Muscle layer of duodenum (tissue), 2 donors: ENCODE measurements at regions not wholly inside any gene's neighbourhood (a gene's known extent, or its start where the extent isn't known, plus 50 kb on each side); places are given as distances from the start of the nearest gene placed in this dataset.
"Not testable (repeated sequence)": the region's sequence is repeated elsewhere in the genome, so short reads cannot be mapped to it uniquely, and the experiment has no call there.

ENCODE experiments used
- H3K27ac ChIP-seq: one replicate; pipeline ENCODE4 v1.7.0; 2013; ENCODE audit warnings: mild to moderate bottlenecking, low read length
- H3K27me3 ChIP-seq: one replicate; pipeline ENCODE4 v1.7.0; 2013; ENCODE audit warnings: low read depth, mild to moderate bottlenecking, control low read depth, low read length
- H3K36me3 ChIP-seq, 2 donors: one replicate each; pipeline ENCODE4 v1.7.0; 2013; ENCODE audit warnings: low read length in 2 of 2, control low read depth in 1 of 2, mild to moderate bottlenecking in 1 of 2; ENCODE audit not compliant: insufficient read depth in 2 of 2, control insufficient read depth in 1 of 2
- H3K4me1 ChIP-seq, 2 donors: one replicate each; pipeline ENCODE4 v1.7.0; 2013; ENCODE audit warnings: low read length in 2 of 2, mild to moderate bottlenecking in 2 of 2, control low read depth in 1 of 2, moderate library complexity in 1 of 2; ENCODE audit not compliant: insufficient read depth in 2 of 2, control insufficient read depth in 1 of 2
- H3K4me3 ChIP-seq, 2 donors: one replicate each; pipeline ENCODE4 v1.7.0; 2013; ENCODE audit warnings: low read length in 2 of 2, low read depth in 1 of 2, mild to moderate bottlenecking in 1 of 2
- H3K9me3 ChIP-seq, 2 donors: one replicate each; pipeline ENCODE4 v1.7.0; 2013; ENCODE audit warnings: low read length in 2 of 2, control low read depth in 1 of 2, mild to moderate bottlenecking in 1 of 2; ENCODE audit not compliant: control insufficient read depth in 1 of 2
- donor health status: healthy.

DNA sequence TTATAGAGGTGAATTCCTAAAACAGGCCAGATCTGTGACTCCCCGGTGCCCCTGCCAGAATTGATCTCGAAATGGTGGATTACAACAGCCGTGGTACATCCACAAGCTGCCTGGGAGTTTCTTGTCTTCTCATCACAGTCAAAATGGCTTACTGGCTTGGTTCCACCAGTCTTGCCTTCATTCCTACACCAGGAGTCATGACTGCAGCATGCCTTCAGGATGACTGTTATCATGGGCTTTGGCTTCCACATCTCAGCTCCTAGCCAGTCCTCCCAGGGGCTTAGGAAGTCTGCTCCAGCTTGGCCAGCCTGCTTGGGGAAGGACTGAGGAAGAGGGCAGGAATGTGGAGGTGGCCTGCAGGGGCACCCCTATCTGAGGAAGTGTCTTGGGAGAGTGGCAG lies 132.9 kb upstream of the NR3C1 start:
- no peaks in the 10 kb centered on the region for H3K4me1 ChIP-seq
- H3K9me3 ChIP-seq, result peaks cover 3 to 4% of the 10 kb centered on the region in 2 donors
- no peaks in the 10 kb centered on the region for H3K27me3 ChIP-seq
- H3K27ac ChIP-seq, result no peak overlapping the region
- no peak overlapping the region for H3K4me3 ChIP-seq
- no peaks in the 10 kb centered on the region for H3K36me3 ChIP-seq

DNA sequence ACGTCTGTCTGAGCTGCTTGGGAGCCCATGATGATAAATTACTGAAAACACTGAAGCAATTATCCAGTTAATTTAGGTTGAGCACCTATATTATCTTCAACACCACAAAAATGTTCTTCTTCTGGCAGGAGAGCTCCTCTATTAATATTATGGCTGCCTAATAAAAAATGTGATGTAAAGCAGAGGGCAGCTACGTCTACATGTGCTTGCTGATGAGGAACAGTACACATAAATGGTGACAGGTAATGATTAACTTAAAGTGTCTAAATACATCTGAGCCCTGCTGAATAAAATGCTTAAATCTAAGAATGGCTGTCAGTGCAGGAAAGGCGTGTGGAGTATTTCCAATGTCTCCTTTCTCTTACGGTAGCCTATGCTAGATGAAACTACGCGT lies 131.3 kb upstream of the NR3C1 start:
- no peak overlapping the region for H3K4me3 ChIP-seq
- H3K27me3 ChIP-seq, result no peaks in the 10 kb centered on the region
- H3K4me1 ChIP-seq, result no peaks in the 10 kb centered on the region
- peaks cover 3 to 4% of the 10 kb centered on the region in 2 donors for H3K9me3 ChIP-seq
- no peaks in the 10 kb centered on the region for H3K36me3 ChIP-seq
- H3K27ac ChIP-seq, result no peak overlapping the region

DNA sequence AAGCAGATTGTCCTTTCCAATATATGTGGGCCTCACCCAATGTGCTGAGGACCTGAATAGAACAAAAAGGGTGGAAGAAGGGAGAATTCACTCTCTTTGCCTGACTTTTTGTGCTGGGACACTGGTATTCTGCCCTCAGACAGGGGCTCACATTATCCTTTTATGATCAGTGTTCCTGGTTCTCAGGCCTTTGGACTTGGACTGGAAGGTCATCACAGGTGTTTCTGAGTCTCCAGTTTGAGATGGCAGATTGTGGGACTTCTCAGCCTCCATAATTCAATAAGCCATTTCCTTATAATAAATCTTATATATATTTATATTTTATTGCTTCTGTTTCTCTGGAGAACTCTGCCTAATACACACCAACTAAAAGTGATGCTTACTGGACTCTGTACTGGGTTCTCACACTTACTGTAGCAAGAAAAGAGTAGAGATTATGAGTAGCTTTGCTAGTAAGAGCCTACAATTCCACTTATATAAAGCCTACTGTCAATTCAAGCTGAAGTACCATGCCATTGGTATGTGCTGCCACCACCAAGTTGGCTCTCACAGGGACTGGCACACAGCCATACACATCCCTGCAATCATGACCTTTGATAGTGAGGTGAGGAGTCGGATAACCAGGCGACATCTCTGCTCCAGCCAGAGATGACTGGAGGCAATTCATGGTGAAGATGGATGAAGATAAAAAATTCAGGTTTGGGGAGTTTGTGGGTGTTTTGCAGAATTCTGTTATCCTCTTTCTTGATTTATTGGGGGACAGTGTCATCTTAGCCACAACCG lies 130.7 kb upstream of the NR3C1 start:
- Histone ChIP-seq H3K4me1 (no peaks in the 10 kb centered on the region), H3K36me3 (no peaks in the 10 kb centered on the region), H3K4me3 (no peak overlapping the region), H3K27me3 (no peaks in the 10 kb centered on the region), H3K27ac (no peak overlapping the region), H3K9me3 (peaks cover 2 to 3% of the 10 kb centered on the region in 2 donors)

DNA sequence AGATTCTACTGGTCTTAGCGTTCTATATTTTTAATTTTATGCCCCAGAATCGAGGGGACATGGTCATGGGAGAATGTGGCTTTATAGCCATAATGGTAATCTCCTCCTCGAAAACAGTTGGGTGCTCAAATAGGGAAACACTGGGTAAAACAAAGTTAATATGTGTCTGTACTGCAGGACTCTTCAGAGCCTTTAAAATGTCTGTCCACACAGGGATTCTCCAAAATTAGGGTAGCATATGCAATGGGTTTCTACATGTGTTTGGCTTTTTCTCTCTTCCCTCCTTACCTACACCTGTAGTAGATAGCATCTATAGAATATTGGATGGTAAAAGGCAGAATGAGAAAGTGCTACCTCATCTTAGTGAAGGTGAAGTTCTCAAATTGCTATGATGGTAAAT lies 130.0 kb upstream of the NR3C1 start:
- H3K4me3 ChIP-seq, result no peak overlapping the region
- no peaks in the 10 kb centered on the region for H3K9me3 ChIP-seq
- no peaks in the 10 kb centered on the region for H3K27me3 ChIP-seq
- no peaks in the 10 kb centered on the region for H3K36me3 ChIP-seq
- no peak overlapping the region for H3K27ac ChIP-seq
- H3K4me1 ChIP-seq, result no peaks in the 10 kb centered on the region

DNA sequence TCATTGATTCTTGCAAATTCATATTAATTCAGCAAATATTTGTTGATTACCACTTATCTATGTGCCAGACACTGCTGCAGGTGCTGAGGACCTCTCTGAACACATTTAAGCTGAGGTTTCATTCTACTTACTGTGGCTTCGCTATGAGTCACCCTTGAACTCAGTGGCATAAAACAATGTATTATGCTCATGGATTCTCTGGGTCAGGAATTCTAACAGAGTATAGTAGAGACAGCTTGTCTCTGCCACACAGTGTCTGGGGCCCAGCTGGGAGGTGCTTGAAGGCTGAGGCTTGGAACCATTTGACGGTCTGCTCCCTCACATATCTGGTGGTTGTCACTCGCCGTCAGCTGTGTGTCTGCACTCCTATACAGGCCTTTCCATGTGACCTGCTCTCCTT lies 124.3 kb upstream of the NR3C1 start:
- Histone ChIP-seq H3K4me1 (no peaks in the 10 kb centered on the region), H3K36me3 (no peaks in the 10 kb centered on the region), H3K27ac (no peak overlapping the region), H3K9me3 (no peaks in the 10 kb centered on the region), H3K4me3 (no peak overlapping the region), H3K27me3 (no peaks in the 10 kb centered on the region)

DNA sequence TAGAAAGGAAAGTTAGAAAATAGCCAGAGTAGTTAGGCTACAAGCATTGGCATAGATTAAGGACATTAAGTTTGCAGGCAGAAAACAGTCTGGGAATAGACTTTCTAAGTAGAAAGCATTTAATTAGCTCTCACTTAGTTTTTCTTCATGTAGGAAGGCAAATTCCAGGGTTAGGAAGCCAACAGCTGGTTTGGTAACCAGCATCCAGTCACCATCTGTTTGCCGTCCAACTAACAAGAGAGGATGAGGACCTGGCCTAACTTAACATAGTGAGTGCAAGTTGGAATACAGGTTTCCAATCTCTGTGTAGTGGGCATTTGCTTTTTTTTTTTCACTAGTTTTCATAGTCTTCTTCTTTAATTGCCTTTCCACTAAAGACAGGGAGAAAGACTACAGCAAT lies 121.7 kb upstream of the NR3C1 start:
- Histone ChIP-seq H3K27ac (no peak overlapping the region), H3K27me3 (no peaks in the 10 kb centered on the region), H3K4me3 (no peak overlapping the region), H3K36me3 (no peaks in the 10 kb centered on the region), H3K9me3 (no peaks in the 10 kb centered on the region), H3K4me1 (no peaks in the 10 kb centered on the region)

DNA sequence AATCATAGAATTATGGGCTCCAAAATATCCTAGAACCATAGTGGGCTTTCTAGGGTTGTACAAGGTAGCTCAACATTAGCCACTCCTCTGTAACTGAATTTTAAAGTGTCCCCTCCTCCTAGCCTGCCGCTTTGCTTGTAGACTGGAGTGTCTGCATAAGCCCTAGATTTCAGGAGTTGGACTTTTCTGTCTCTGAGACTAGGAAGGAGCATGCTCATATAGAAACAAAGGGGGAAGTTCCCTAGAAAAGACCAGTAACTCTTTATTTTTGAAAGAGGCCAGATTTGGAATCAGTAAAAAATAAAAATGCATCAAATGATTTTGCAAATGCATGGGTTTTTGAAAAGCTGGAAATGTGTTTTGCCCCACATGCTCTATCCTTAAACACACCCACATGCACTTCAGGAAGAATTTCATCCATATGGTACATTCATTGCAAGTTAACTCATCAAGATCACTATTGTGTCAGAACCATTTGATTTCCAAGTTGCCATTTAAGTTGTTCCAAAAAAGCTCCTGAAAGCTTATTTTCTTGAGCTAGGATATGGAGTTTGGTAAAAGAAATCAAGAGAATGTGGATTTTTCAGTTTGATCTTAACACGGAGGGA lies 121.0 kb upstream of the NR3C1 start:
- no peaks in the 10 kb centered on the region for H3K9me3 ChIP-seq
- no peaks in the 10 kb centered on the region for H3K27me3 ChIP-seq
- no peak overlapping the region for H3K27ac ChIP-seq
- H3K4me1 ChIP-seq, result no peaks in the 10 kb centered on the region
- H3K4me3 ChIP-seq, result no peak overlapping the region
- no peaks in the 10 kb centered on the region for H3K36me3 ChIP-seq

DNA sequence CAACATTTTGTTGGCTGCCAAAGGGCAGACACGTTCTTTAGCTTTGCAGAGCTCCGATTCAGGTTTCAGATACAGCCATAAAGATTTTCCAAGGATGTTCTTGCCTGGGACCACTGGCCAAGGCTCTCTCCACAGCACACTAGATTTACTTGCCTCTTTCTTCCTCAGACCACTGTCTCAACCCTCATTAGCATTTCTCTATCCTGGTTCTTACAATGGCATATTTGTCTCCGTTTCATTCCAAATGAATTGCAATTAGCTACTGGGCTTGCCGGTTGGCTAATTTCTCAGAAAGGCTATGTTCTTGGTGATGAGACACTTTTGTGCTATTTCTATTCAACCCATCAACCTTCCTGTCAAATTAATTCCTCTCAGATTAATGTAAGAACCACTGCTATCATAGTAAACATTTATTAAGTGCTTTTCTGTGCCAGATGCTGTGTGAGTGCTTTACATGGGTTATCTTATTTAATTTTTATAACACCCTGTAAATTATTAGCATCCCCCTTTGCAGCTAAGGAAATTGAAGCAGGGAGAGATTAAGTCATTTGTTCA lies 118.4 kb upstream of the NR3C1 start:
- no peak overlapping the region for H3K4me3 ChIP-seq
- H3K27me3 ChIP-seq, result no peaks in the 10 kb centered on the region
- no peaks in the 10 kb centered on the region for H3K4me1 ChIP-seq
- H3K36me3 ChIP-seq, result no peaks in the 10 kb centered on the region
- H3K27ac ChIP-seq, result no peak overlapping the region
- no peaks in the 10 kb centered on the region for H3K9me3 ChIP-seq

DNA sequence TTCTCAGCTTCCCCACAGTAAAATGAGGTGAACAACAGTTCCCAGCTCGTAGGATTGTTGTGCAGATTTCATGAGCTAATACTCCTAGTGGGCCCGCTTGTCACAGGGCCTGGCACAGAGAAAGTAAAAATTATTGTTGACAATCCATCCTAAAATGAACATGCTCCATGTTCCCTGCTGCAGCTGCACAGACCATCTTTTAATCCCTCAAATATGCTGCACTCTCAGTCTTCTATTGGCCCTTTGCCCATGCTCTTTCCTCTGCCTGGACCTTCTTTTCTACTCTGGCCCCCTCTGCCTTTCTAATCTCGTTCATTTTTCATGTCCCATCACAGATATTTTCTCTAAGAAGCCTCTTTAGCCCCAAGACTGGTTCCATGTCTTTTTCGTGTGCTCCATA lies 117.7 kb upstream of the NR3C1 start:
- Histone ChIP-seq H3K36me3 (no peaks in the 10 kb centered on the region), H3K4me1 (no peaks in the 10 kb centered on the region), H3K4me3 (no peak overlapping the region), H3K9me3 (no peaks in the 10 kb centered on the region), H3K27ac (no peak overlapping the region), H3K27me3 (no peaks in the 10 kb centered on the region)

DNA sequence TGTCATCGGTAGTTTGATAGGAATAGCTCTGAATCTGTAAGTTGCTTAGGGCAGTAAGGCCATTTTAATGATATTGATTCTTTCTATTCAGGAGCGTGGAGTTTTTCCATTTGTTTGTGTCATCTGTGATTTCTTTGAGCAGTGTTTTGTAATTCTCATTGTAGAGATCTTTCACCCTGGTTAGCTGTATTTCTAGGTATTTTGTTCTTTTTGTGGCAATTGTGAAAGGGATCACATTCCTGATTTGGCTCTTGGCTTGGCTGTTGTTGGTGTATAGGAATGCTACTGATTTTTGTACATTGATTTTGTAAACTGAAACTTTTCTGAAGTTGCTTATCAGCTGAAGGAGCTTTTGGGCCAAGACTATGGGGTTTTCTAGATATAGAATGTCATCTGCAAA lies 115.7 kb upstream of the NR3C1 start:
- not testable (repeated sequence) for H3K36me3 ChIP-seq, H3K4me1 ChIP-seq, H3K9me3 ChIP-seq, H3K27me3 ChIP-seq, H3K4me3 ChIP-seq, H3K27ac ChIP-seq

DNA sequence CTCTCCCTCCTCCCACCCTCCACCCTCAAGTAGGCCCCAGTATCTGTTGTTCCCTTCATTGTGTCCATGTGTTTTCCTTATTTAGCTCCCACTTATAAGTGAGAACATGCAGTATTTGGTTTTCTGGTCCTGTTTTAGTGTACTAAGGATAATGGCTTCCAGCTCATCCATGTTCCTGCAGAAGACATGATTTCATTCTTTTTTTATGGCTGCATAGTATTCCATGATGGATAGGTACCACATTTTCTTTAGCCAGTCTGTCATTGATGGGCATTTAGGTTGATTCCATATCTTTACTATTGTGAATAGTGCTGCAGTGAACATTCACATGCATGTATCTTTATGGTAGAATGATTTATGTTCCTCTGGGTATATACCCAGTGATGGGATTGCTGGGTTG lies 114.3 kb upstream of the NR3C1 start:
- not testable (repeated sequence) for H3K4me3 ChIP-seq, H3K27me3 ChIP-seq, H3K4me1 ChIP-seq, H3K36me3 ChIP-seq, H3K27ac ChIP-seq, H3K9me3 ChIP-seq

DNA sequence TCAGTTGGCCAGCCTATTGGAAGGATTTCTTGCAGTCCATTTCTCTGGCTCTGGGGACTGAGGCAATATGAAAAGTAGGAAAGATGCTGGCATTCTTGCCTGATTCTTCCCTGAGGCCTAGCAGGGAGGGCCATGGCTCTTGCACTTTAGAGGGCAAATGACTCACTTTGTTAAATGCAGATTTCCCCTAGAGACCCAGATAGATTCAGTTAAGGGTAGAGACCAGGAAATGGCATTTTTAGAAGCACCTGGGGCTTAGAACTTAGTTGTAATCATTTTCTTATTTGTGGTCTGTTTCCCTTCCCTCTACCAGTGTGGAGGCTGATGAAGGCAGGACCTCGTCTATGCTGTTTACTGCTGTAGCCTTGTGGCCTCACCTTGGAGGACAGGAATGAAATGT lies 112.8 kb upstream of the NR3C1 start:
- Histone ChIP-seq H3K4me3 (no peak overlapping the region), H3K36me3 (no peaks in the 10 kb centered on the region)

More for the DNA sequence above, 112.8 kb upstream of the NR3C1 start:
- Histone ChIP-seq H3K27me3 (no peaks in the 10 kb centered on the region), H3K27ac (no peak overlapping the region), H3K4me1 (no peaks in the 10 kb centered on the region), H3K9me3 (no peaks in the 10 kb centered on the region)
